Stomach smooth muscle (tissue), 2 donors: ENCODE measurements at regions not wholly inside any gene's neighbourhood (a gene's known extent, or its start where the extent isn't known, plus 50 kb on each side); places are given as distances from the start of the nearest gene placed in this dataset.

ENCODE experiments used
- H3K27ac ChIP-seq: one replicate; pipeline ENCODE4 v1.7.0; 2013; ENCODE audit warnings: mild to moderate bottlenecking, low read length, inconsistent platforms
- H3K27me3 ChIP-seq, 2 donors: one replicate each; pipeline ENCODE4 v1.7.0; 2013; ENCODE audit warnings: low read length in 2 of 2; ENCODE audit not compliant: insufficient read depth in 2 of 2, control insufficient read depth in 1 of 2
- H3K36me3 ChIP-seq, 2 donors: one replicate each; pipeline ENCODE4 v1.7.0; 2013; ENCODE audit warnings: low read length in 2 of 2; ENCODE audit not compliant: control insufficient read depth in 2 of 2, insufficient read depth in 2 of 2
- H3K4me1 ChIP-seq: one replicate; pipeline ENCODE4 v1.7.0; 2013; ENCODE audit warnings: low read length; ENCODE audit not compliant: control insufficient read depth, insufficient read depth
- H3K4me3 ChIP-seq, 2 donors: one replicate each; pipeline ENCODE4 v1.7.0; 2013; ENCODE audit warnings: low read length in 2 of 2
- H3K9ac ChIP-seq, 2 donors: one replicate each; pipeline ENCODE4 v1.7.0; 2013; ENCODE audit warnings: low read length in 2 of 2, mild to moderate bottlenecking in 1 of 2
- H3K9me3 ChIP-seq, 2 donors: one replicate each; pipeline ENCODE4 v1.7.0; 2013; ENCODE audit warnings: low read length in 2 of 2; ENCODE audit not compliant: control insufficient read depth in 2 of 2
- donor health status: healthy.
- donor health status: Pancreatic carcinoma.

- Histone ChIP-seq H3K4me1 (no peaks in the 10 kb centered on the region), H3K27ac (no peak overlapping the region), H3K4me3 (no peak overlapping the region), H3K36me3 (no peaks in the 10 kb centered on the region), H3K27me3 (no peaks in the 10 kb centered on the region), H3K9me3 (no peaks in the 10 kb centered on the region), H3K9ac (no peak overlapping the region)
Observed at GRCh38 chr1:81151206-81151605, 649.5 kb upstream of the ADGRL2 start.

- H3K4me3 ChIP-seq, result no peak overlapping the region
- H3K9me3 ChIP-seq, result no peaks in the 10 kb centered on the region
- no peaks in the 10 kb centered on the region for H3K27me3 ChIP-seq
- no peak overlapping the region for H3K9ac ChIP-seq
- H3K27ac ChIP-seq, result no peak overlapping the region
- H3K4me1 ChIP-seq, result no peaks in the 10 kb centered on the region
- no peaks in the 10 kb centered on the region for H3K36me3 ChIP-seq
Observed at GRCh38 chr1:81149649-81150325, 650.9 kb upstream of the ADGRL2 start.

- no peaks in the 10 kb centered on the region for H3K4me1 ChIP-seq
- no peaks in the 10 kb centered on the region for H3K9me3 ChIP-seq
- no peaks in the 10 kb centered on the region for H3K27me3 ChIP-seq
- H3K36me3 ChIP-seq, result no peaks in the 10 kb centered on the region
- H3K9ac ChIP-seq, result no peak overlapping the region
- no peak overlapping the region for H3K4me3 ChIP-seq
- no peak overlapping the region for H3K27ac ChIP-seq
Observed at GRCh38 chr1:81144240-81144825, 656.4 kb upstream of the ADGRL2 start.

GRCh38 chr1:81142099-81142826, 658.5 kb upstream of the ADGRL2 start:
- H3K4me1 ChIP-seq, result no peaks in the 10 kb centered on the region

GRCh38 chr1:81135524-81135923, 665.2 kb upstream of the ADGRL2 start:
- Histone ChIP-seq H3K27ac (no peak overlapping the region), H3K36me3 (no peaks in the 10 kb centered on the region), H3K4me1 (no peaks in the 10 kb centered on the region), H3K9ac (no peak overlapping the region), H3K4me3 (no peak overlapping the region), H3K9me3 (no peaks in the 10 kb centered on the region), H3K27me3 (no peaks in the 10 kb centered on the region)

More at GRCh38 chr1:81142099-81142826, 658.5 kb upstream of the ADGRL2 start:
- no peak overlapping the region for H3K9ac ChIP-seq
- H3K9me3 ChIP-seq, result no peaks in the 10 kb centered on the region
- H3K4me3 ChIP-seq, result no peak overlapping the region
- no peaks in the 10 kb centered on the region for H3K27me3 ChIP-seq
- no peak overlapping the region for H3K27ac ChIP-seq
- H3K36me3 ChIP-seq, result no peaks in the 10 kb centered on the region

- Histone ChIP-seq H3K9ac (no peak overlapping the region), H3K9me3 (no peaks in the 10 kb centered on the region), H3K36me3 (no peaks in the 10 kb centered on the region), H3K27ac (no peak overlapping the region), H3K27me3 (no peaks in the 10 kb centered on the region), H3K4me1 (no peaks in the 10 kb centered on the region), H3K4me3 (peak overlapping the region in 1 of 2 donors; percentile 32)
Observed at GRCh38 chr1:81129776-81130175, 671.0 kb upstream of the ADGRL2 start.

GRCh38 chr1:81129366-81129765, 671.4 kb upstream of the ADGRL2 start:
- H3K9me3 ChIP-seq, result no peaks in the 10 kb centered on the region

GRCh38 chr1:81128079-81128478, 672.7 kb upstream of the ADGRL2 start:
- no peaks in the 10 kb centered on the region for H3K4me1 ChIP-seq
- no peaks in the 10 kb centered on the region for H3K27me3 ChIP-seq
- no peaks in the 10 kb centered on the region for H3K36me3 ChIP-seq
- no peak overlapping the region for H3K4me3 ChIP-seq
- H3K9me3 ChIP-seq, result no peaks in the 10 kb centered on the region
- no peak overlapping the region for H3K9ac ChIP-seq
- no peak overlapping the region for H3K27ac ChIP-seq

More at GRCh38 chr1:81129366-81129765, 671.4 kb upstream of the ADGRL2 start:
- no peak overlapping the region for H3K9ac ChIP-seq
- no peaks in the 10 kb centered on the region for H3K36me3 ChIP-seq
- no peaks in the 10 kb centered on the region for H3K27me3 ChIP-seq
- no peak overlapping the region for H3K27ac ChIP-seq
- no peaks in the 10 kb centered on the region for H3K4me1 ChIP-seq
- H3K4me3 ChIP-seq, result no peak overlapping the region

- Histone ChIP-seq H3K9ac (no peak overlapping the region), H3K27ac (no peak overlapping the region), H3K27me3 (no peaks in the 10 kb centered on the region), H3K4me1 (no peaks in the 10 kb centered on the region), H3K36me3 (no peaks in the 10 kb centered on the region), H3K4me3 (peak overlapping the region in 1 of 2 donors; percentile 24), H3K9me3 (no peaks in the 10 kb centered on the region)
Observed at GRCh38 chr1:81126989-81127581, 673.6 kb upstream of the ADGRL2 start.

GRCh38 chr1:81125672-81126071, 675.1 kb upstream of the ADGRL2 start:
- no peak overlapping the region for H3K9ac ChIP-seq
- H3K27me3 ChIP-seq, result no peaks in the 10 kb centered on the region
- H3K36me3 ChIP-seq, result no peaks in the 10 kb centered on the region
- peak overlapping the region in 1 of 2 donors; percentile 40 for H3K4me3 ChIP-seq
- H3K27ac ChIP-seq, result no peak overlapping the region
- H3K4me1 ChIP-seq, result no peaks in the 10 kb centered on the region
- no peaks in the 10 kb centered on the region for H3K9me3 ChIP-seq
